Smooth muscle cell (in vitro differentiated cells): ENCODE measurements at regions not wholly inside any gene's neighbourhood (a gene's known extent, or its start where the extent isn't known, plus 50 kb on each side); places are given as distances from the start of the nearest gene placed in this dataset.

ENCODE experiments used
- DNase-seq: peaks from one replicate; lab custom pipeline; 2025; ENCODE audit not compliant: unreplicated experiment; lab: John Stamatoyannopoulos, UW
- H2AFZ ChIP-seq: fragments of 200-600 bp; sonication (generic); 2 replicates; pipeline ENCODE4 v1.6.0; 2016; ENCODE audit warnings: antibody characterized with exemption, low read depth, mild to moderate bottlenecking
- H3F3A ChIP-seq: fragments of 200-600 bp; sonication (generic); 2 replicates; pipeline ENCODE4 v1.6.0; 2017; ENCODE audit warnings: antibody characterized with exemption, low read depth
- H3K27ac ChIP-seq: fragments of 200-600 bp; sonication (generic); 2 replicates; pipeline ENCODE4 v1.5.1; 2016; ENCODE audit warnings: low read depth, mild to moderate bottlenecking
- H3K27me3 ChIP-seq: fragments of 200-600 bp; sonication (generic); 2 replicates; pipeline ENCODE4 v1.6.1; 2016; ENCODE audit warnings: low read depth, mild to moderate bottlenecking
- H3K36me3 ChIP-seq: fragments of 200-600 bp; sonication (generic); 2 replicates; pipeline ENCODE4 v1.5.1; 2016; ENCODE audit warnings: low read depth
- H3K4me1 ChIP-seq: fragments of 200-600 bp; sonication (generic); 2 replicates; pipeline ENCODE4 v1.5.1; 2016; ENCODE audit warnings: low read depth
- H3K4me2 ChIP-seq: fragments of 200-600 bp; sonication (generic); 2 replicates; pipeline ENCODE4 v1.6.0; 2016; ENCODE audit warnings: mild to moderate bottlenecking
- H3K4me3 ChIP-seq: fragments of 200-600 bp; sonication (generic); 2 replicates; pipeline ENCODE4 v1.5.1; 2016; ENCODE audit warnings: mild to moderate bottlenecking
- H3K79me2 ChIP-seq: fragments of 200-600 bp; sonication (generic); 2 replicates; pipeline ENCODE4 v1.6.0; 2016; ENCODE audit warnings: low read depth, mild to moderate bottlenecking
- H3K9ac ChIP-seq: fragments of 200-600 bp; sonication (generic); 2 replicates; pipeline ENCODE4 v1.6.0; 2016; ENCODE audit warnings: low read depth
- H3K9me3 ChIP-seq: fragments of 200-600 bp; sonication (generic); replicated peaks from 2 replicates; pipeline ENCODE4 v1.5.1; 2016; ENCODE audit warnings: low read depth
- H4K20me1 ChIP-seq: fragments of 200-600 bp; sonication (generic); 2 replicates; pipeline ENCODE4 v1.6.0; 2016; ENCODE audit warnings: low read depth
- WGBS: methylation state at CpG from one replicate; pipeline ENCODE4 v1.1.7; 2016; ENCODE audit warnings: low lambda C conversion rate; 5-methylcytosine and 5-hydroxymethylcytosine counted together
- TF ChIP-seq, protein P1 (sequence below): fragments of 200-600 bp; sonication (generic); IDR thresholded peaks from 2 replicates; pipeline ENCODE4 v1.5.1; 2017; ENCODE audit warnings: borderline replicate concordance, mild to moderate bottlenecking, antibody characterized with exemption; ENCODE audit not compliant: insufficient read depth, poor library complexity, severe bottlenecking

DNA sequence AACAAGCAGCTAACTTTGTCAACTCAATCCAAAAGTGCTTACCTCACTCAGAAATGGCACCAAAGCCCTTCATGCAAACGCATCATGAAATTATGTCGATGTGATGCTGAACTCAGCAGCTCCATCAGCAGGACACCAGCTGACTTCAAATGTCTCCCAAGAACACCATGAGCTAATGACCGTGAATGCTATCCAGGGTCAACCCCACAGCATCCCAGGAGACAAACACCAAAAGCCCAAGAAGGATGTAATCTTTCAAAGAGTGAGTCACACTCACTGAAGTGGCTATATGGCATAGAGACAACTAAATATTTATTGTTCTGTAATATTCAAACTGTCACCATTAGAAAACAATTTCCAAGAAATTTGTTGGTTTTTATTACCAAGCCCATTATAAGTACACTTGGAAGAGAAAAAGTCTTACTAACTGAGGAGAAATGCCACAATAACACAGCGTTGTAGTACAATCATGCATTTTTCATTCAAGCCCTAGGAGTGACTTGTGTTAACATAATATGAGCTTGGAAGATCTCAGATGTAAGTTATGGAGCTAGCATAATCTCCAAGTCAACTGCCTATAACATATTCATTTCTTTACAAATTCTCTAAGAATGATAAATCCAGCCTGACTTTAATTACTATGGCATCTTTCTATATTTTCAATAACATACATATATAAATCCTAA is 165.0 kb upstream of the CCDC68 start:
- Histone ChIP-seq H3K4me3 (no peak overlapping the region), H3K4me1 (no peaks in the 10 kb centered on the region), H3K9ac (no peak overlapping the region), H3K4me2 (no peak overlapping the region), H3K36me3 (no peaks in the 10 kb centered on the region), H2AFZ (no peak overlapping the region), H4K20me1 (no peaks in the 10 kb centered on the region), H3K79me2 (no peaks in the 10 kb centered on the region), H3F3A (no peaks in the 10 kb centered on the region), H3K9me3 (no peaks in the 10 kb centered on the region), H3K27me3 (no peaks in the 10 kb centered on the region), H3K27ac (no peak overlapping the region)
- WGBS = 82% methylated on average over 4 of the region's 4 CpGs
- DNase-seq = no peak
- TF ChIP-seq, protein P1, sequence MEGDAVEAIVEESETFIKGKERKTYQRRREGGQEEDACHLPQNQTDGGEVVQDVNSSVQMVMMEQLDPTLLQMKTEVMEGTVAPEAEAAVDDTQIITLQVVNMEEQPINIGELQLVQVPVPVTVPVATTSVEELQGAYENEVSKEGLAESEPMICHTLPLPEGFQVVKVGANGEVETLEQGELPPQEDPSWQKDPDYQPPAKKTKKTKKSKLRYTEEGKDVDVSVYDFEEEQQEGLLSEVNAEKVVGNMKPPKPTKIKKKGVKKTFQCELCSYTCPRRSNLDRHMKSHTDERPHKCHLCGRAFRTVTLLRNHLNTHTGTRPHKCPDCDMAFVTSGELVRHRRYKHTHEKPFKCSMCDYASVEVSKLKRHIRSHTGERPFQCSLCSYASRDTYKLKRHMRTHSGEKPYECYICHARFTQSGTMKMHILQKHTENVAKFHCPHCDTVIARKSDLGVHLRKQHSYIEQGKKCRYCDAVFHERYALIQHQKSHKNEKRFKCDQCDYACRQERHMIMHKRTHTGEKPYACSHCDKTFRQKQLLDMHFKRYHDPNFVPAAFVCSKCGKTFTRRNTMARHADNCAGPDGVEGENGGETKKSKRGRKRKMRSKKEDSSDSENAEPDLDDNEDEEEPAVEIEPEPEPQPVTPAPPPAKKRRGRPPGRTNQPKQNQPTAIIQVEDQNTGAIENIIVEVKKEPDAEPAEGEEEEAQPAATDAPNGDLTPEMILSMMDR = no peak

DNA sequence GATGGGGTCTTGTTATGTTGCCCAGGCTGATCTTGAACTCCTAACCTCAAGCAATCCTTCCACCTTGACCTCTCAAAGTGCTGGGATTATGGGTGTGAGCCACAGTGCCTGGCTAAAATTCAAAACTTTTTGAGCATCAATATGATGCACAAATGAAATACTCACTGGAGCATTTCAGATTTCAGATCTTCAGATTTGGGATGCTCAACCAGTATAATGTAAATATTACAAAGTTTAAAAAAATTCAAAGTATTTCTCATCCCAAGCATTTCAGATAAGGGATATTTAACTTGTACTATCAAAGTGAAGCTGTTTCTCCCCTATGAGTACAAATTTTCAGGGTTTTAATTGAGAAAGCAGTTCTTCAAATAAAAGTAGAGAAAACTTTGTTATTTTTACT is 164.1 kb upstream of the CCDC68 start:
- no peak overlapping the region for H3K4me3 ChIP-seq
- no peaks in the 10 kb centered on the region for H3K79me2 ChIP-seq
- H3K27me3 ChIP-seq = no peaks in the 10 kb centered on the region
- no peak overlapping the region for H3K9ac ChIP-seq
- H3K27ac ChIP-seq = no peak overlapping the region
- no peaks in the 10 kb centered on the region for H3K9me3 ChIP-seq
- no peak overlapping the region for H2AFZ ChIP-seq
- TF ChIP-seq, protein P1 = no peak
- no peak overlapping the region for H3K4me2 ChIP-seq
- H3K4me1 ChIP-seq = no peaks in the 10 kb centered on the region
- no peaks in the 10 kb centered on the region for H3F3A ChIP-seq
- H4K20me1 ChIP-seq = no peaks in the 10 kb centered on the region
- H3K36me3 ChIP-seq = no peaks in the 10 kb centered on the region
- DNase-seq = no peak

DNA sequence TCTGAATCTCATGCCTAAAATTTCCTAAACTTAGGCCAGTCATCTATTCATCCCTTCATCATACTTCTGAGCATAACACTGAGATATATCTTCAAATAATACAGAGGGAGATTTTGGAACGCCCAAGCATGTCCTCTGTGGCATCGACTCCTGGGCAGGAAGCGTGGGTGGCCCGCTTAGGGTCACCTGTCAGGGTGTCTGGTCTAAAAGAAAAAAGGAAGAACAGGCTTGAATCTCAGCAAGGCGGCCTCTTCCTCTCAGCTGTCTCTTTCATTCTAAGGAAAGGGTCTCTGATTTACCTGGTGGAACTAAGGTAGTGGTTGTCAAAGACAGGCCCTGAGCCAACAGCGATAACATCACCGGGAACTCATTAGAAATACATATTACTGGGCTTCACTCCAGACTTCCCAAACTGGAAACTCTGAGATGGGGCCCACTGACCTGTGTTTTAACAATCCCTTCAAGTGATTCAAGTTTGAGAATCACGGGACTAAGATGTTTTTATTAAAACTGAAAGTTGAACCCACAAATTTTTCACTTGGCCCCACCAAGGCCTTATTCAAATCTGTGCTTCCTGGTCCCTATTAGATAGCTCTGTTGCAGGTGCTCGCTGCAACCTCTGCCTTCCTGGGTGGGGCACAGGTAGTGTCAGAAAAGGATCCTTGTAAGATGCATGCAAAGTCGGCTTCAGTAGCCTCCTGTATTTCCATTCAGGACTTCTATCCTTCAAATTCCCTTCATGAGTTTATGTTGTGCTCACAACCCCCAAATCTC is 162.3 kb upstream of the CCDC68 start:
- no peaks in the 10 kb centered on the region for H3K79me2 ChIP-seq
- no peaks in the 10 kb centered on the region for H3K9me3 ChIP-seq
- 97% methylated on average over 10 of the region's 10 CpGs for WGBS
- no peak overlapping the region for H3K27ac ChIP-seq
- no peak overlapping the region for H3K9ac ChIP-seq
- no peaks in the 10 kb centered on the region for H3F3A ChIP-seq
- H3K4me3 ChIP-seq = no peak overlapping the region
- TF ChIP-seq, protein P1 = no peak
- H3K36me3 ChIP-seq = no peaks in the 10 kb centered on the region
- no peaks in the 10 kb centered on the region for H3K4me1 ChIP-seq
- H4K20me1 ChIP-seq = no peaks in the 10 kb centered on the region
- no peak for DNase-seq
- H2AFZ ChIP-seq = no peak overlapping the region
- no peak overlapping the region for H3K4me2 ChIP-seq
- H3K27me3 ChIP-seq = no peaks in the 10 kb centered on the region

DNA sequence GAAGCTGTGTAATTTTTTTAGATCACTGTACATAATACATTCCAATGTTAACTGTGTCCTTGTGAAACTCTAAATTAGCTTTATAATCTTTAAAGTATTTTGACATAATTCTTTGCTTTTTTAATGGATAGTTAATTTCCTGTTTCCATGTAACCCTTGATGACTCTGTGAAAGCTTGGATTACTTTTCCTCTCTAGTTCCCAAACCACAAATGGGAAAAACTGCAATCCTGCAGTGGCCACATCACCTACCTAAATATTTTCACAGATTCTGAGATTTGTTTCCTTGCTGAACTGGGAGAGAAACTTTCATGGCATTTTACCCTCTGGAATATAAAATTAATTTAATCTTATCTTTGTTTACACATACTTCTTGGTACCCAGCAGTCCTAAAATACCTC is 161.6 kb upstream of the CCDC68 start:
- H3F3A ChIP-seq = no peaks in the 10 kb centered on the region
- no peaks in the 10 kb centered on the region for H3K27me3 ChIP-seq
- DNase-seq = no peak
- H3K27ac ChIP-seq = no peak overlapping the region
- no peak overlapping the region for H3K4me2 ChIP-seq
- no peak overlapping the region for H2AFZ ChIP-seq
- no peak overlapping the region for H3K9ac ChIP-seq
- no peak overlapping the region for H3K4me3 ChIP-seq
- no peaks in the 10 kb centered on the region for H3K36me3 ChIP-seq
- H3K4me1 ChIP-seq = no peaks in the 10 kb centered on the region
- no peaks in the 10 kb centered on the region for H4K20me1 ChIP-seq
- H3K79me2 ChIP-seq = no peaks in the 10 kb centered on the region
- TF ChIP-seq, protein P1 = no peak
- H3K9me3 ChIP-seq = no peaks in the 10 kb centered on the region
